ENCODE measurements at regions not wholly inside any gene's neighbourhood (a gene's known extent, or its start where the extent isn't known, plus 50 kb on each side); places are given as distances from the start of the nearest gene placed in this dataset.

DNA sequence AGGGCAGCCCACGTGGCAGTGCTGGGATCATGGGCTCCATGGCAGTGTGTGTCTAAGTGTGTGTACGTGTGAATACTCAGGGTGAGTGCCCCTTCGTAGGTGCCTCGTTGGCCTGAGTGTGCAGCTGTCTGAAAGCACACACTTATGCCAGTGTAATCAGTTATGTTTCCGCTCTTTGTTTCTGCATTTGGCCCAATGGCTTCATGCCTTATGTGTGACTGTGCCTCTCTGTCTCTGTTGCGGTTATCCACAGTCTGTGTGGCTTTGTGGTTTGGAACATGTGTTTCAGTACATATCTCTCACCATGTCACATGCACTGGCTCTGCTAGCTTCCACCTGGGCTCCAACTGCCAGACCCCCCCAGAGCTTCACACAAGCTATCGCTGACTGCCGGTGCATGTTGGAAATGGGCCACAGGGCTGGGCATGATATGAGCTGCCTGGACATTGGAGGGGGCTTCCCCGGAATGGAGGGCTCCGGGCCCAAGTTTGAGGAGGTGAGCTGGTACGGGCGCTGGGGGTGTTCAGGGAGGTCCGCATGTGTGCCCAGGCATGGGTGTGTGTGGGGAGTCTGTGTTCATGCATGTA lies 70.3 kb upstream of the TINAGL1 start:
- no peaks in the 10 kb centered on the region for H3K9me3 ChIP-seq
- H3K9ac ChIP-seq = no peak overlapping the region
- H3K9me2 ChIP-seq = no peaks in the 10 kb centered on the region
- no peaks in the 10 kb centered on the region for H4K20me1 ChIP-seq (ENCODE audit: insufficient read depth)
- no peak overlapping the region for H3K4me2 ChIP-seq
- H3K27ac ChIP-seq (ENCODE audit: low read depth in 2 of 2, low read length in 1 of 2) = no peak overlapping the region
- 64% methylated on average over 13 of the region's 13 CpGs for WGBS (ENCODE audit: low lambda C conversion rate)
- ChIA-PET POLR2A (no interaction called here), CTCF (interaction anchor here (1.0 kb wide), 1 partner anchor 111 kb away, joined by 3 read pairs; no protein-coding TSS in a partner anchor)
- no peak overlapping the region for H2AFZ ChIP-seq (ENCODE audit: low read depth)
- H3K27me3 ChIP-seq (ENCODE audit: insufficient read depth) = no peaks in the 10 kb centered on the region; the same call in 1 of the 2 replicates
- H3F3A ChIP-seq (replicated peaks; ENCODE audit: insufficient read depth) = no peaks in the 10 kb centered on the region
- no peaks in the 10 kb centered on the region for H3K36me3 ChIP-seq (replicated peaks in 1 of 2; ENCODE audit: control insufficient read depth in 1 of 2, insufficient read depth in 2 of 2, low read length in 1 of 2)
- DNase-seq = no peak
- no peaks in the 10 kb centered on the region for H3K79me2 ChIP-seq (ENCODE audit: insufficient read depth)
- no peaks in the 10 kb centered on the region for H3K4me1 ChIP-seq (ENCODE audit: control insufficient read depth in 1 of 2, insufficient read depth in 2 of 2, low read depth in 1 of 2, low read length in 1 of 2)
- TF ChIP-seq FOXJ3 (CRISPR knock-in tag; IDR thresholded peaks at IDR 0.05) (no peak), CHD2 (IDR thresholded peaks at IDR 0.05; ENCODE audit: low read length, partially characterized antibody) (no peak), RXRA (IDR thresholded peaks at IDR 0.05; ENCODE audit: borderline replicate concordance, low read depth) (no peak), ELF1 (IDR thresholded peaks at IDR 0.05) (no peak), TAF1 (IDR thresholded peaks at IDR 0.05; ENCODE audit: borderline replicate concordance, low read depth, low read length) (no peak), SMC3 (IDR thresholded peaks at IDR 0.05; ENCODE audit: low read depth, low read length) (no peak), IRF3 (IDR thresholded peaks at IDR 0.05; ENCODE audit: low read depth, low read length) (no peak), RCOR1 (IDR thresholded peaks at IDR 0.05; ENCODE audit: low read length) (no peak), FOSL2 (IDR thresholded peaks at IDR 0.05; ENCODE audit: borderline replicate concordance, low read depth) (no peak), RFX5 (IDR thresholded peaks at IDR 0.05; ENCODE audit: low read length) (no peak), ZBTB33 (IDR thresholded peaks at IDR 0.05; ENCODE audit: borderline replicate concordance, low read depth) (no peak), GABPA (IDR thresholded peaks at IDR 0.05; ENCODE audit: low read depth) (no peak)
- TF ChIP-seq, protein P1, sequence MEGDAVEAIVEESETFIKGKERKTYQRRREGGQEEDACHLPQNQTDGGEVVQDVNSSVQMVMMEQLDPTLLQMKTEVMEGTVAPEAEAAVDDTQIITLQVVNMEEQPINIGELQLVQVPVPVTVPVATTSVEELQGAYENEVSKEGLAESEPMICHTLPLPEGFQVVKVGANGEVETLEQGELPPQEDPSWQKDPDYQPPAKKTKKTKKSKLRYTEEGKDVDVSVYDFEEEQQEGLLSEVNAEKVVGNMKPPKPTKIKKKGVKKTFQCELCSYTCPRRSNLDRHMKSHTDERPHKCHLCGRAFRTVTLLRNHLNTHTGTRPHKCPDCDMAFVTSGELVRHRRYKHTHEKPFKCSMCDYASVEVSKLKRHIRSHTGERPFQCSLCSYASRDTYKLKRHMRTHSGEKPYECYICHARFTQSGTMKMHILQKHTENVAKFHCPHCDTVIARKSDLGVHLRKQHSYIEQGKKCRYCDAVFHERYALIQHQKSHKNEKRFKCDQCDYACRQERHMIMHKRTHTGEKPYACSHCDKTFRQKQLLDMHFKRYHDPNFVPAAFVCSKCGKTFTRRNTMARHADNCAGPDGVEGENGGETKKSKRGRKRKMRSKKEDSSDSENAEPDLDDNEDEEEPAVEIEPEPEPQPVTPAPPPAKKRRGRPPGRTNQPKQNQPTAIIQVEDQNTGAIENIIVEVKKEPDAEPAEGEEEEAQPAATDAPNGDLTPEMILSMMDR (IDR thresholded peaks at IDR 0.05) = no peak
- H3K4me3 ChIP-seq (ENCODE audit: low read depth in 2 of 2, low read length in 1 of 2) = no peak overlapping the region

Data from SK-N-SH (cell line).